ENCODE measurements at regions not wholly inside any gene's neighbourhood (a gene's known extent, or its start where the extent isn't known, plus 50 kb on each side); places are given as distances from the start of the nearest gene placed in this dataset.

- no peak for ATAC-seq
Observed at GRCh38 chr11:80146232-80146631, 705.4 kb upstream of the TENM4 start.

GRCh38 chr11:80144897-80145594, 704.2 kb upstream of the TENM4 start:
- ATAC-seq (no peak), DNase-seq (ENCODE audit: low spot score) (no peak)

More at GRCh38 chr11:80146232-80146631, 705.4 kb upstream of the TENM4 start:
- no peak for DNase-seq (ENCODE audit: low spot score)

- no peak for ATAC-seq
Observed at GRCh38 chr11:80136991-80137390, 696.2 kb upstream of the TENM4 start.

GRCh38 chr11:80129396-80129795, 688.6 kb upstream of the TENM4 start:
- ATAC-seq (no peak), DNase-seq (ENCODE audit: low spot score) (no peak)

More at GRCh38 chr11:80136991-80137390, 696.2 kb upstream of the TENM4 start:
- no peak for DNase-seq (ENCODE audit: low spot score)

GRCh38 chr11:80122211-80122610, 681.4 kb upstream of the TENM4 start:
- ATAC-seq (no peak), DNase-seq (ENCODE audit: low spot score) (no peak)

GRCh38 chr11:80118073-80118472, 677.2 kb upstream of the TENM4 start:
- DNase-seq (ENCODE audit: low spot score) (no peak), ATAC-seq (no peak)

- ATAC-seq, result no peak
- no peak for DNase-seq (ENCODE audit: low spot score)
Observed at GRCh38 chr11:80116796-80117195, 676.0 kb upstream of the TENM4 start.

GRCh38 chr11:80109652-80110051, 668.8 kb upstream of the TENM4 start:
- ATAC-seq, result no peak

GRCh38 chr11:80109031-80109430, 668.2 kb upstream of the TENM4 start:
- DNase-seq (ENCODE audit: low spot score) (no peak), ATAC-seq (no peak)

More at GRCh38 chr11:80109652-80110051, 668.8 kb upstream of the TENM4 start:
- no peak for DNase-seq (ENCODE audit: low spot score)

- ATAC-seq (no peak), DNase-seq (ENCODE audit: low spot score) (no peak)
Observed at GRCh38 chr11:80107415-80107814, 666.6 kb upstream of the TENM4 start.

GRCh38 chr11:80104191-80104590, 663.4 kb upstream of the TENM4 start:
- no peak for DNase-seq (ENCODE audit: low spot score)
- no peak for ATAC-seq

- no peak for ATAC-seq
Observed at GRCh38 chr11:80103142-80103859, 662.5 kb upstream of the TENM4 start.

GRCh38 chr11:80097146-80097545, 656.3 kb upstream of the TENM4 start:
- no peak for DNase-seq (ENCODE audit: low spot score)
- no peak for ATAC-seq

More at GRCh38 chr11:80103142-80103859, 662.5 kb upstream of the TENM4 start:
- DNase-seq (ENCODE audit: low spot score), result no peak

GRCh38 chr11:80096736-80097135, 655.9 kb upstream of the TENM4 start:
- ATAC-seq (no peak), DNase-seq (ENCODE audit: low spot score) (no peak)

- ATAC-seq (no peak), DNase-seq (ENCODE audit: low spot score) (no peak)
Observed at GRCh38 chr11:80086496-80087055, 645.7 kb upstream of the TENM4 start.

- no peak for ATAC-seq
- DNase-seq (ENCODE audit: low spot score), result no peak
Observed at GRCh38 chr11:80085563-80085962, 644.7 kb upstream of the TENM4 start.

GRCh38 chr11:80084608-80085007, 643.8 kb upstream of the TENM4 start:
- ATAC-seq (no peak), DNase-seq (ENCODE audit: low spot score) (no peak)

GRCh38 chr11:80083531-80083951, 642.7 kb upstream of the TENM4 start:
- ATAC-seq (no peak), DNase-seq (ENCODE audit: low spot score) (no peak)

- no peak for ATAC-seq
- DNase-seq (ENCODE audit: low spot score), result no peak
Observed at GRCh38 chr11:80082406-80082805, 641.6 kb upstream of the TENM4 start.

GRCh38 chr11:80077113-80077512, 636.3 kb upstream of the TENM4 start:
- DNase-seq (ENCODE audit: low spot score) (no peak), ATAC-seq (no peak)

GRCh38 chr11:80074837-80075236, 634.0 kb upstream of the TENM4 start:
- ATAC-seq, result no peak
- DNase-seq (ENCODE audit: low spot score), result no peak

GRCh38 chr11:80066291-80066690, 625.5 kb upstream of the TENM4 start:
- ATAC-seq, result no peak
- DNase-seq (ENCODE audit: low spot score), result no peak

Measured in left lobe of liver (tissue), 2 donors.